ENCODE measurements at regions not wholly inside any gene's neighbourhood (a gene's known extent, or its start where the extent isn't known, plus 50 kb on each side); places are given as distances from the start of the nearest gene placed in this dataset.

DNA sequence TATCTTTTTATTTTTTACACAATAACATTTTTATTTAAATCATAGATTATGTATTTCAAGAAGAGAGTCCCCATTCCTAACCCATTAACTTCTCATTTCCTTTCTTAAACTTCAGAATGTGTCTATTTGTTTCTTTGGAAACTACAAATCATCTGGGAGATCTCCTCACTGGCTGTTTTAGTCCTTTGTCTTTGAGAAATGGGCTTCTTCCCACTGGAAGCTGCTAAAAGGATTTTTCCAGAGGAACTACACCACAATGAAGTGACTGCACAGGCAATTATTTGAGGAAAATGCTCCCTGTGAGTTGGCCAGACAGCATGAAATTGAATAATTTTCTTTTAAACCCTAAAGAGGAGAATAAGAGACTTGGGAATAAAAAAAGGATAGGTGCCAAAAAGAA is 119.1 kb downstream of the TENT5A start:
- no peaks in the 10 kb centered on the region for H3K27me3 ChIP-seq (replicated peaks in 1 of 4; ENCODE audit: control insufficient read depth in 3 of 4, extremely low read depth in 1 of 4, insufficient read depth in 3 of 4, low read length in 3 of 4)
- no peak overlapping the region for H3K4me3 ChIP-seq (ENCODE audit: extremely low read depth in 1 of 4, insufficient read depth in 2 of 4, low read depth in 3 of 4, low read length in 4 of 4)
- H2BK120ac ChIP-seq (replicated peaks; ENCODE audit: low read depth, low read length): no peak overlapping the region
- no peak overlapping the region for H2AK5ac ChIP-seq (ENCODE audit: low read depth, low read length)
- H2BK5ac ChIP-seq (ENCODE audit: low read depth, low read length): no peak overlapping the region
- no peak overlapping the region for H3K18ac ChIP-seq (ENCODE audit: extremely low read depth, low read length)
- no peaks in the 10 kb centered on the region for H4K20me1 ChIP-seq (replicated peaks in 1 of 2; ENCODE audit: control insufficient read depth in 1 of 2, insufficient read depth in 2 of 2, low read length in 2 of 2)
- ChIA-PET CTCF (ENCODE audit: partially characterized antibody) (no interaction called here), POLR2A (ENCODE audit: partially characterized antibody) (no interaction called here)
- no peaks in the 10 kb centered on the region for H3K23me2 ChIP-seq (ENCODE audit: low read depth, low read length)
- no peak overlapping the region for H2AFZ ChIP-seq (ENCODE audit: low read length)
- no peak overlapping the region for H3K4ac ChIP-seq (replicated peaks; ENCODE audit: insufficient read length, low read depth, low read length)
- H3K36me3 ChIP-seq (ENCODE audit: control insufficient read depth in 2 of 4, insufficient read depth in 4 of 4, low read length in 3 of 4): no peaks in the 10 kb centered on the region
- no peak overlapping the region for H3K56ac ChIP-seq (replicated peaks; ENCODE audit: insufficient read length, low read depth, low read length)
- H2BK15ac ChIP-seq (ENCODE audit: low read length): no peak overlapping the region
- H3K27ac ChIP-seq (ENCODE audit: low read depth, low read length): no peak overlapping the region
- no peak overlapping the region for H3K9ac ChIP-seq (replicated peaks in 1 of 4; ENCODE audit: extremely low read depth in 1 of 4, low read depth in 3 of 4, low read length in 3 of 4)
- no peaks in the 10 kb centered on the region for H3K4me1 ChIP-seq (replicated peaks in 1 of 4; ENCODE audit: control insufficient read depth in 3 of 4, insufficient read depth in 4 of 4, low read length in 3 of 4)
- H4K91ac ChIP-seq (replicated peaks; ENCODE audit: insufficient read length, low read length): no peak overlapping the region
- H4K8ac ChIP-seq (ENCODE audit: extremely low read depth, insufficient read depth, low read length): no peak overlapping the region
- no peaks in the 10 kb centered on the region; a peak in 2 of 4 replicates for H3K9me3 ChIP-seq (ENCODE audit: insufficient read depth in 2 of 2, low read depth in 1 of 2, low read length in 1 of 2)
- no peaks in the 10 kb centered on the region for H3K79me2 ChIP-seq (ENCODE audit: control insufficient read depth in 1 of 2, insufficient read depth in 2 of 2, low read length in 2 of 2)
- DNase-seq (ENCODE audit: low read depth in 1 of 2, low spot score in 2 of 2) (no peak), FAIRE-seq (no peak)
- no peak overlapping the region for H3K4me2 ChIP-seq (ENCODE audit: insufficient read depth in 1 of 2, low read depth in 2 of 2, low read length in 2 of 2)
- no peak overlapping the region for H2BK20ac ChIP-seq (ENCODE audit: low read length)
- no peak overlapping the region for H4K5ac ChIP-seq (ENCODE audit: insufficient read length, low read depth, low read length)
- no peak overlapping the region for H2BK12ac ChIP-seq (ENCODE audit: low read depth, low read length)
- H3K14ac ChIP-seq (ENCODE audit: insufficient read length): no peak overlapping the region
- no peak overlapping the region for H3K23ac ChIP-seq (ENCODE audit: insufficient read length)
- no peaks in the 10 kb centered on the region for H3K79me1 ChIP-seq (ENCODE audit: low read depth, low read length)
- TF ChIP-seq TCF12 (IDR thresholded peaks at IDR 0.05; ENCODE audit: low read depth, low read length): no peak
- no peak for TF ChIP-seq CEBPB (IDR thresholded peaks at IDR 0.05; ENCODE audit: low read depth, low read length)
- TF ChIP-seq CHD1 (IDR thresholded peaks at IDR 0.05; ENCODE audit: low read depth, low read length): no peak

Data from H1 (cell line).